Posterior cingulate gyrus (tissue), 11 donors: ENCODE measurements at regions not wholly inside any gene's neighbourhood (a gene's known extent, or its start where the extent isn't known, plus 50 kb on each side); places are given as distances from the start of the nearest gene placed in this dataset.

Source experiments
- DNase-seq, 10 donors: peaks; one replicate each; pipeline versions ENCODE4 v3.0.0 to v3.0.0-alpha.2; 2020 to 2021; ENCODE audit warnings: mixed read lengths in 3 of 10
- intact Hi-C: fragments of 100-400 bp; cut with DNase I; formaldehyde crosslinking; loops from one replicate; pipeline ENCODE4 v1.15.1; 2023

DNA sequence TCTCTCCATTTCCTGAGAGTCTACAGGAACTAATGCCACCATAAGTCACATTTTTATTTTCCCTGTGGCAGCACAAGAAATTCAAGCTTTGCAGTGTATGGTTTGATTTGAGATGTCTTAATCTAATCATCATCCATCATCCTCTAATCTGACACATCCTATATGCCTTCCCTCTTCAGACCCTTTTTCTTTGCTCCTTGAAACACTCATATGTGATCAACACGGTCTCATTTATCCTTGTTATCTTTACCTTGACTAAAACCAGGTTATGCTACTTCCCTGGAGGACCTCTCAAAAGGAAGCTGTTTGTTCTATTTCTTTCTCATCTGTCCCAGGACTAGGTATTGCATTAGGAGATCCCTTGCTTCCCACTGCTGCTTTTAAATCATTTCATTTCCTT lies 146.9 kb upstream of the MRPS30 start:
- DNase-seq, result no peak
- intact Hi-C loops, result no loop called here

DNA sequence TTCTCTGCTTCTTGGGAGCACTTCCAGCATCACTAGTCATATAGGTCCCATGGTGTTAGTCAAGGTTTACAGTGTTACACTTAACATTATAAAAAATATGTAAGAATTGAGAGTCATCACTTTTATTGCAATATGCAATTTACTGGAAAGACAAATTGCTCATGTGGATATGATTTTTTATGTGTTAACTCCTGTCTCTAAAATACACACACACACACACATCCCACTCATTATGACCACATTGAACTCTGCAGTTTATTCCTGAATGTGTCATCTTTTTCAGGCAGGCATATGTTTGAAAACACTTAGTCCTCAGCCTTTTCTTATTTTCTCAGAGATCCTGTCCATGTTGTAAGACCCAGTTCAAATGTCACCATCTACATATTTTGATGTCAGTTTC lies 148.5 kb upstream of the MRPS30 start:
- no peak for DNase-seq
- intact Hi-C loops, result no loop called here

GRCh38 chr5:44659334-44659733 lies 149.4 kb upstream of the MRPS30 start:
- DNase-seq, result no peak

GRCh38 chr5:44652674-44653073 lies 156.1 kb upstream of the MRPS30 start:
- intact Hi-C loops, result no loop called here
- no peak for DNase-seq

More at GRCh38 chr5:44659334-44659733, 149.4 kb upstream of the MRPS30 start:
- intact Hi-C loops, result no loop called here

- DNase-seq, result no peak
- intact Hi-C loops, result no loop called here
Observed at GRCh38 chr5:44646016-44646415, 162.7 kb upstream of the MRPS30 start.

- intact Hi-C loops, result no loop called here
- no peak for DNase-seq
Observed at GRCh38 chr5:44645502-44645901, 163.2 kb upstream of the MRPS30 start.

DNA sequence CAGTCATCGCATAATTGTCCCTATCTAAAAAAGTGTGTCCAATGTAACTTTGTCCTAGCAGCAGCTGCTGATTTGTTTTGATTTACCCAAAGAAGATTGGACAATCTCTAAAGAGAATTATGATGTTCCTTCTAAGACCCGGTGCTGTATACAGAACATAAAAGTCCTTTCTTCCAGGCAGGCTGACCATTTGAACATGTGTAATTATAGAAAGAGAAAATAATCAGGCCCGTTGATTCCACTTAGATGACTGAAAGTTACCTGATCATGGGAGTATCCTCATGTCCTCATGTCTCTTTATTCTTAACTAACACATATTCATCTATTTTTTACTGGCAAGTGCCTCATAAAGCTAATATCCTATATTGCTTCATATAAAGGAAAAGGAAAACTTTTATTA lies 164.1 kb upstream of the MRPS30 start:
- intact Hi-C loops, result no loop called here
- DNase-seq, result no peak

- peak in 1 of 10 donors; percentile 52 for DNase-seq
- intact Hi-C loops, result no loop called here
Observed at GRCh38 chr5:44641820-44642219, 166.9 kb upstream of the MRPS30 start.

DNA sequence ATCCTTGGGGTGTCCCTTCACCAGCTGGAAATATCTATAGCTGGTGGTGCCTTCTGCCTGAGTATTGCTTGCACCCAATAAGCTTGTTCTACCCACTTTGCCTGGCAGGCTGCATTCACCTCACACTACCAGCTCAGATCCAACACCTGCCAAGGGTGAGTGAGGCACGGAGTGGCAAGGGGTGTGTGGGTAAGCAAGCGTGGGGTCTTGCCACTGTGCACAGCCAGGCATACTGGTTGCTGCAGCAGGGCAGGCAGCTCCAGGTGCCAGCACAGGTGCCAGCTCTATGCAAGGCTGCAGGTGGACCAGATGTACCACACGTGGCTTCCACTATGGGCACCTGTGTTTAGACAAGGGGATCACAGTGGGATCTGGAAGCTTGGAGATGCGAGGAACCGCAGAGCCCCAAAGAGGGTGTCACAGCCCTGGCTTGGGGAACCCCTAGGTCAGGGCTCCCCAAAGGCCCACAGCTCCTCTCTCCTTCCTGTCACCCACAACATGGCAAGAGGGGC lies 167.7 kb upstream of the MRPS30 start:
- intact Hi-C loops, result no loop called here
- peak in 2 of 10 donors; percentile 46 to 63 for DNase-seq

DNA sequence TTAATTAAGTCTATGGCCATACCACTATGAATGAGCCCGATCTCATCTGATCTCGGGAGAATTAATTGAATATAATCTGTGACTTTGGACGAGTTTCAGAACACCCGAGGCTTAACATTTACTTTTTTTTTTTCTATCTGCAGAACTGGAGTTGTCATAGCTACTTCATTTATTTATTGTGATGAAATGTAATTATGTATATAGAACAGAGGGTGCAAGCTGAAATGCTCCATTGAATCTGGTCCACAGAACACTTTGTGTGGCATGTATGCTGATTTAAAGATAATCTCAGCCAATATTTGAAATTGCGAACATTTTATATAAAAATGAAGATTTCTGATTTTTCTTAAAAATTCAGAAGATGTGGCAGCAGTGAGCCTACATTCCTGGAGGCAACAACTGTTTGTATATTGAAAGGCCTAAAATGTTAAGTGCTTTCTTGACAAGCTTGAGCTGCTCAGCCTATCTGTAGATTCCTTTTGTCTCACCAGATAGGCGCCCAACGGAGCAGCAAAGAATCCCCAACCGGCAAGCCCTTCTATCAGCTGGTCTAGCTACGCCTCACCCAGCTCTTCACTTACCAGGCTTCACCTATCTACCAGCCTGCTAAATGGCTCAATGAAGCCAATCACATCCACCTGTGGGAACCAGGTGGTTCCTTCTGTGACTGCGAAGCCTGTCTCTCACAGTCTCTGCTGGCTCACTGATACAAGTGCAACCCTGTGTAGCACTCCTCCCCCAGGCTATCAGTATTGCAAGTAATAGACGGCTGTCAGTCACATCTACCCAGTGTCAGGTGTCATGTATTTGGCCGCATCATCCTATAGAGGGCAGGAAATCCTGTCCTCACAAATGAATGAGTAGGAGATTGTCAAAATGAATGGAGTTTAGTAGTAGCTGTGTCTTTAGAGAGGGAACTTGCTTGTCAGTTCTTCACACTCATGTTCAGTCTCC lies 170.6 kb upstream of the MRPS30 start:
- no peak for DNase-seq
- intact Hi-C loops, result no loop called here

GRCh38 chr5:44632344-44632743 lies 176.4 kb upstream of the MRPS30 start:
- DNase-seq, result no peak
- intact Hi-C loops, result no loop called here

DNA sequence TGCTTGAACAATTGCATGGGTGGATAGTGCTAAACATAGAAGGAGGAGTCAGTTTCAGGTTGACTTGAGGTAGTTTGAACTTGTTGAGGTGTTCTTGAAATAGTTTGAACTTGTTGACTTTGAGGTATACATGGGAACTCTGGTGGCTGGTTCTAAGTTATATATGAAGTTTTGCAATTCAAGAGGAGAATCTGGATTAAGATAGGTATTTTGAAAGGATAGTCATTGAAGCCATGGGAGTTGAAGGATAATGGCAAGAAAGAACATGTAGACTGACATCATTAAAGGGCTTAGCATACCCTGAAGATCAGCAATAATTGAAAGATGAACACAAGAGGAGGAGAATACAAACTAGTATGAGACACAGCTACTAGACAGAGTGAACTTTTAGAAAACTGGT lies 181.9 kb upstream of the MRPS30 start:
- DNase-seq, result no peak
- intact Hi-C loops, result no loop called here

DNA sequence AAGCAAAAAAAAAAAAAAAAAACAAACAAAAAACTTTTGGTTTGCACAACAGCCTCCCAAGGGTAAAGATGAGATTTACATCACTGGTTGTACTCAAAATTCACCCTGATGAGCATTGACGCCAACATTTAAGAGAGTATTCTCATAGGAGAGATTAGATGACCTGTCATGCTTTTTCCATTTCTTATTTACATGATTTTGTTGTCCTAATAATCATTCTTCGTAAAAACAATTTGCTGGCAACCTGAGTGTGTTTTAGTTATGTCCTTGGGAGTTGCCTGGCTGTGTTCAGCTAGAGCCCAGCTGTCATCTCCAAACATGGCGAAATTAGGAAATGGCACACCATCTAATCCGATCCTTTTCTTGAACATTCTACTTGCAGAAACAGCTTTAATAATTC lies 186.4 kb upstream of the MRPS30 start:
- intact Hi-C loops, result no loop called here
- DNase-seq, result no peak

GRCh38 chr5:44619875-44620610 lies 188.7 kb upstream of the MRPS30 start:
- intact Hi-C loops, result no loop called here
- no peak for DNase-seq

DNA sequence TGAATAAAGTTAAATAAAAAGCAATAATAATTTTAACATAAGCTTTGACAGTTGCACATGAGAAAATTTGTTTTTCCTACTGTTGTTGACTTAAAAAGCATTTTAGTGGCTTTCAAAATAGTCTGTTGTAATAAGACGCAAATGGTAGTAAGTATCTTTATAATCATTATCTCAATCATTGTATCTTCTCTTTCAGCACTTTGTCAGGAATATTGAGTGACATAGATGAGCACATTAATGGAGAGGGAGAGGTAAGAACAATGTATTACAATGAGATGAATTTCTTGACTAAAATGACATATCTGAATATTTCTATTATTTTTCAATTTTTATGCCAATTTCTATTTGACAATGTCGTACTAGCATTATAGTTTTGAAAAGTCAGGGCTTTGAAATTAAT lies 193.9 kb upstream of the MRPS30 start:
- intact Hi-C loops, result no loop called here
- no peak for DNase-seq

- intact Hi-C loops, result no loop called here
- DNase-seq, result no peak
Observed at GRCh38 chr5:44613936-44614335, 194.8 kb upstream of the MRPS30 start.

DNA sequence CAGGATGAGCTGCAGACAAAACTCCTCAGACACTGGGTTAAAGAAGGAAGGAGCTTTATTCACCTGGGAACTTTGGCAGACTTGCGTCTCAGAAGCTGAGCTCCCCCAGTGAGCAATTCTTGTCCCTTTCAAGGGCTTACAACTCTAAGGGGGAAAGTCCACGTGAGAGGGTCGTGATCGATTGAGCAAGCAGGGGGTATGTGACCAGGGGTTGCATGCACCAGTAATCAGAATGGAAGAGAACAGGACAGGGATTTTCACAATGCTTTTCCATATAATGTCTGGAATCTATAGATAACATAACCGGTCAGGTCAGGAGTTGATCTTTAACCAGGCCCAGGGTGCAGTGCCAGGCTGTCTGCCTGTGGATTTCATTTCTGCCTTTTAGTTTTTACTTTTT lies 202.8 kb upstream of the MRPS30 start:
- DNase-seq, result peak in 1 of 10 donors; percentile 12
- intact Hi-C loops, result no loop called here

DNA sequence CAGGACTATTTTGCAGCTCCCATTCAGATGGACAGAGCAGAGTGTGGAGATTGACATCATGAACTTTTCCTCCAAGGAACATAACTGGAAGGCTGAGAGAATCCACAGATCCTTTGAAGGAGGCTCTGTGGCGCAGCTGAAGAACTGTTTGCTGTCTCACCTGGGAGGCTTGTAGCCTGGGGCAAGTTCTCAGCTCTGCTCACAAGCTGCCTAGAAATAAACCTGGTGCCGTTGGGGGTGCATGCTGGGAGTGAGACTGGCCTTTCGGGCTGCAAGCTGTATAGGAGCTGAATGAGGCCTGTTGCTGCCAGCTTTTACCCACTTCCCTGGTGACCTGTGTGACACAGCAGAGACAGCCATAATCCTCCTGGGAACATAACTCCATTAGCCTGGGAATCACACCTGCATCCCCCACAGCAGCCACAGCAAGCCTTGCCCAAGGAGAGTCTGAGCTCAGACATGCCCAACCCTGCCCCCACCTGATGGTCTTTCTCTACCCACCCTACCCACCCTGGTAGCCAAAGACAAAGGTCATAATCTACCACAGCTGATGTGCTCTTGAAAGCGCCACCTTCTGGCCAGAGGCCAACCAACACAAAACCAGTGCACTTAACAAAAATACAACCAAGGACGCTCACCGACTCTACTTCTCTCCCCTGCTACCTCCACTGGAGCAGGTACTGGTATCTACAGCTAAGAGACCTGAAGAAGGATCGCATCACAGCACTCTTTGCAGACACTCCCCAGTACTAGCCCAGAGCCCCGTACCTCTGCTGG lies 205.1 kb upstream of the MRPS30 start:
- DNase-seq, result peak in 2 of 10 donors; percentile 14 to 22
- intact Hi-C loops, result no loop called here

DNA sequence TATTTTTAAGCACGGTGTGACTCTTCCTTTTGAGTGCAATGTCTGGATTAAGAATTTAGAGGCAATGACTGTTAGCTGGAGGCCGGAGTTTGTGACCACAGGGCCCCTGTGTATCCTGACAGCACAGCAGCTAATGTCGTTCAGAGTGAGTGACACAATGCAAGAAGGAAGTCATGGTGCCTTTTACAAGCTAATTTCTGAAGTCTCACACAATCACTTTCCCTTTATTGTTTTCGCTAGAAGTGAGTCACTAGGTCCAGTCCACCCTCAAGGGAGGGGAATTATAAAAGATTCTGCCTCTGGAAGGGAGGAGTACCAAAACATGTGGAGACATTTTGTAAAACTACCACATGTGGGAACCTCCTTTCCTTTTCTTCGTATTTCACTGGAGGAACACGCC lies 185.5 kb upstream of the FGF10 start:
- DNase-seq, result no peak
- intact Hi-C loops, result no loop called here

- intact Hi-C loops, result no loop called here
- DNase-seq, result no peak
Observed at GRCh38 chr5:44568519-44568918, 179.3 kb upstream of the FGF10 start.

DNA sequence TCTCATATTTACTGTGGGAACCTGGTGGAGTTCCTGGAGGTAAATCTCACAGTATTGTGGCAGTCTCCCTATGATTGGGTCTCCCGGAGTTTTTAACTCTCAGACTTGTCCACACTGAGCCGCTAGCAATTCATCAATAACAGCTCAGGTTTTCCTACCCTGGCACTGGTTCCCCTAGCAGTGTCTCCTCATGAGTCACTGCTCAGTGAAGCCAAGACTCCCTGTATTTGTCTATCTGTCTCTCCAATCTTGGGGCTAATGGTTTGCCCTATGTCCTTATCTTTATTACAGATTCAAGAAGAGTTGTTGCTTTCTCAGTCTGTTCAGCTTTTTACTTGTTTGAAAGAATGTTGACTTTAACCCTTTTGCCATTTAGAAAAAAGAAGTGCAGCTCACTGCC lies 176.7 kb upstream of the FGF10 start:
- no peak for DNase-seq
- intact Hi-C loops, result no loop called here
